HEK293T (cell line): ENCODE measurements at regions not wholly inside any gene's neighbourhood (a gene's known extent, or its start where the extent isn't known, plus 50 kb on each side); places are given as distances from the start of the nearest gene placed in this dataset.

Source experiments
- ARNT ChIP-seq: fragments of 450-650 bp; IDR thresholded peaks from 2 replicates; pipeline ENCODE4 v1.6.1; 2017; ENCODE audit warnings: mild to moderate bottlenecking
- FOXA1 ChIP-seq: fragments of 450-650 bp; IDR thresholded peaks from 2 replicates; pipeline ENCODE4 v1.6.1; 2016; ENCODE audit warnings: mild to moderate bottlenecking
- FOXK2 ChIP-seq: fragments of 450-650 bp; IDR thresholded peaks from 2 replicates; pipeline ENCODE4 v1.6.1; 2016; ENCODE audit warnings: mild to moderate bottlenecking
- FOXM1 ChIP-seq: fragments of 450-650 bp; IDR thresholded peaks from 2 replicates; pipeline ENCODE4 v1.6.1; 2017; ENCODE audit warnings: mild to moderate bottlenecking, borderline replicate concordance
- HDGF ChIP-seq: fragments of 450-650 bp; IDR thresholded peaks from 2 replicates; pipeline ENCODE4 v1.6.1; 2017; ENCODE audit warnings: antibody characterized with exemption, borderline replicate concordance
- NFRKB ChIP-seq: fragments of 450-650 bp; IDR thresholded peaks from 2 replicates; pipeline ENCODE4 v1.6.1; 2016; ENCODE audit warnings: mild to moderate bottlenecking, moderate library complexity
- SP1 ChIP-seq: fragments of 450-650 bp; IDR thresholded peaks from 2 replicates; pipeline ENCODE4 v1.6.1; 2017
- SUZ12 ChIP-seq: fragments of 450-650 bp; IDR thresholded peaks from 2 replicates; pipeline ENCODE4 v1.6.1; 2016; ENCODE audit warnings: mild to moderate bottlenecking
- TARDBP ChIP-seq: fragments of 450-650 bp; IDR thresholded peaks from 2 replicates; pipeline ENCODE4 v1.6.1; 2016

- TF ChIP-seq SUZ12 (no peak), NFRKB (no peak), TARDBP (no peak), ARNT (no peak), FOXM1 (no peak), HDGF (no peak), FOXK2 (no peak), FOXA1 (no peak), SP1 (no peak)
Observed at GRCh38 chr11:42249401-42249800, 789.9 kb upstream of the LRRC4C start.
